ENCODE measurements at regions not wholly inside any gene's neighbourhood (a gene's known extent, or its start where the extent isn't known, plus 50 kb on each side); places are given as distances from the start of the nearest gene placed in this dataset.

- Histone ChIP-seq H3K4me2 (ENCODE audit: control insufficient read depth, insufficient read depth) (no peak overlapping the region), H3K4me3 (no peak overlapping the region), H3K4me1 (ENCODE audit: control insufficient read depth, insufficient read depth, low read length) (peaks cover 22% of the 10 kb centered on the region), H3K27me3 (replicated peaks in 1 of 2; ENCODE audit: control insufficient read depth in 2 of 2, insufficient read depth in 2 of 2, low read length in 1 of 2) (no peaks in the 10 kb centered on the region), H3K27ac (ENCODE audit: control insufficient read depth, insufficient read depth) (no peak overlapping the region), H3K9me3 (replicated peaks; ENCODE audit: control insufficient read depth, insufficient read depth, low read length) (no peaks in the 10 kb centered on the region), H3K36me3 (ENCODE audit: control insufficient read depth in 2 of 2, insufficient read depth in 2 of 2, low read length in 1 of 2) (peaks cover 8 to 21% of the 10 kb centered on the region in 2 experiments; a peak in 3 of 4 replicates), H3K79me2 (ENCODE audit: control insufficient read depth, insufficient read depth, low read length) (peaks cover 67% of the 10 kb centered on the region), H2AFZ (ENCODE audit: control insufficient read depth, low read depth, low read length) (no peak overlapping the region), H3K9ac (ENCODE audit: control insufficient read depth, insufficient read depth, low read length) (no peak overlapping the region), H4K20me1 (ENCODE audit: control insufficient read depth, insufficient read depth) (peaks cover 5% of the 10 kb centered on the region)
- WGBS (ENCODE audit: insufficient coverage, insufficient replicate concordance, low lambda C conversion rate, missing lambda C conversion rate): 88% methylated on average over 10 of the region's 10 CpGs
- in situ Hi-C loops (cut with MboI) (no loop called here), intact Hi-C loops (cut with micrococcal nuclease; ENCODE audit: unreplicated experiment) (no loop called here)
- CTCF ChIA-PET: interaction anchor here (2.2 kb wide), 1 partner anchor 13 kb away, joined by 10 read pairs; no protein-coding TSS in a partner anchor
- POLR2A ChIA-PET: no interaction called here
- SMC1A ChIA-PET (ENCODE audit: uncharacterized antibody, unreplicated experiment): interaction anchor here (5.7 to 17.0 kb wide), 2 partner anchors 13 to 15 kb away, joined by 63 to 397 read pairs; no protein-coding TSS in a partner anchor
- RAD21 ChIA-PET (ENCODE audit: unreplicated experiment): interaction anchor here (16.4 to 16.5 kb wide), 2 partner anchors 13 to 34 kb away, joined by 282 to 340 read pairs; no protein-coding TSS in a partner anchor
- no peak for FAIRE-seq
- ATAC-seq: no peak
- no TSS peak for BruUV-seq (replicated peaks)
- DNase-seq (ENCODE audit: low read depth, low spot score): no peak
- TF ChIP-seq ZNF207 (IDR thresholded peaks at IDR 0.05; ENCODE audit: borderline replicate concordance): no peak
- TF ChIP-seq NFXL1 (IDR thresholded peaks at IDR 0.05; ENCODE audit: borderline replicate concordance): no peak
- TF ChIP-seq EED (IDR thresholded peaks at IDR 0.05; ENCODE audit: low read depth): no peak
- TF ChIP-seq JUND (IDR thresholded peaks at IDR 0.05; ENCODE audit: low read depth, low read length): no peak
- TF ChIP-seq HCFC1 (IDR thresholded peaks at IDR 0.05; ENCODE audit: low read length): no peak
- no peak for TF ChIP-seq RFX5 (IDR thresholded peaks at IDR 0.05; ENCODE audit: low read depth, low read length)
- TF ChIP-seq RAD21 (IDR thresholded peaks at IDR 0.05; ENCODE audit: insufficient read depth, low read depth, low read length): no peak
- TF ChIP-seq DPF2 (IDR thresholded peaks at IDR 0.05): no peak
- TF ChIP-seq USF1 (IDR thresholded peaks at IDR 0.05; ENCODE audit: borderline replicate concordance, extremely low read length, insufficient read depth, low read depth, low read length): no peak
- no peak for TF ChIP-seq SMARCA5 (IDR thresholded peaks at IDR 0.05)
- no peak for TF ChIP-seq CEBPB (IDR thresholded peaks at IDR 0.05; ENCODE audit: borderline replicate concordance in 1 of 2, low read depth in 2 of 2, low read length in 2 of 2)
- TF ChIP-seq ZBTB33 (IDR thresholded peaks at IDR 0.05): no peak
- no peak for TF ChIP-seq MEF2B (IDR thresholded peaks at IDR 0.05; ENCODE audit: partially characterized antibody, poor library complexity, severe bottlenecking)
Measured at GRCh38 chr9:110114086-110114858, 93.7 kb downstream of the C9orf152 start.
